Kidney glomerular epithelial cell (primary cell): ENCODE measurements at regions not wholly inside any gene's neighbourhood (a gene's known extent, or its start where the extent isn't known, plus 50 kb on each side); places are given as distances from the start of the nearest gene placed in this dataset.
A peak's percentile ranks its signal among the peaks of the same experiment; 100 is the strongest.

Experiments used
- DNase-seq: peaks from one replicate; lab custom pipeline; 2025; lab: John Stamatoyannopoulos, UW

DNA sequence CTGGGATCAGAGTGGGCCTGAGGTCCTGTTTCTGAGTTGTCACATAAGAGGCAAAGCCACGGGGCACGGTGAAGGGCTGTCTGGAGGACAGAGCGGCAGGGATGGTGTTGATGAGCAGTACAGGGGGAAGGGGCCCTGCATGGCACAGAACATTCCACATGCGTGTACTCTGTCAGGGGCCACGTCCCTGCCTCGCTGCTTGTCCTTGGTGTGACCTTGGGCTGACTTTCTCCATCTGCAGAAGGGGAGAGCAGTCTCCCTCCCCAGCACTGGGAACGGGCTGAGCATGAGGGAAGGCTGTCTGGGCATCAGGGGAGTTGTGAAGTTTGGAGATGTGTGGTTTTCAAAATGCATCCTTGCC, 71.5 kb upstream of the GSE1 start:
- no peak for DNase-seq

- DNase-seq, result no peak
Observed at GRCh38 chr16:85541980-85542900, 70.9 kb upstream of the GSE1 start.

DNA sequence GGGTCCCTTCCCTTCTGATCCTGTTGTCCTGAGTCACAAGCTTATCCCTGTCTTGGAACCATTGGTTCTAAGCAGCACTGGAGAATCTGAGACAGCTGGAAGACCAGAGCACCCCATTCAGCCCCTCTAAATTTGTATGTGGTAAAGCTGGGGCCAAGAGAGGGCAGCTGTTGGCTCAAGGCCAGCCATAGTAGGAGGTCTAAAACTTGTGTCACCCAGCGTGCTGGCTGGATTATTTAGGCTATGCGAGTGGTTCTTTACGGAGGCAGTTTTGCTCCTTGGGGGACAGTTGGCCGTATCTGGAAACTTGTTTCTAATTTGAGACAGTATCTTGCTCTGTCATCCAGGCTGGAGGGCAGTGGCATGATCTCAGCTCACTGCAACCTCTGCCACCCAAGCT, 69.6 kb upstream of the GSE1 start:
- no peak for DNase-seq

- no peak for DNase-seq
Observed at GRCh38 chr16:85544016-85544415, 69.1 kb upstream of the GSE1 start.

GRCh38 chr16:85544668-85545067, 68.5 kb upstream of the GSE1 start:
- no peak for DNase-seq

GRCh38 chr16:85545227-85545818, 67.8 kb upstream of the GSE1 start:
- DNase-seq, result no peak

GRCh38 chr16:85546585-85547447, 66.3 kb upstream of the GSE1 start:
- DNase-seq, result no peak

DNA sequence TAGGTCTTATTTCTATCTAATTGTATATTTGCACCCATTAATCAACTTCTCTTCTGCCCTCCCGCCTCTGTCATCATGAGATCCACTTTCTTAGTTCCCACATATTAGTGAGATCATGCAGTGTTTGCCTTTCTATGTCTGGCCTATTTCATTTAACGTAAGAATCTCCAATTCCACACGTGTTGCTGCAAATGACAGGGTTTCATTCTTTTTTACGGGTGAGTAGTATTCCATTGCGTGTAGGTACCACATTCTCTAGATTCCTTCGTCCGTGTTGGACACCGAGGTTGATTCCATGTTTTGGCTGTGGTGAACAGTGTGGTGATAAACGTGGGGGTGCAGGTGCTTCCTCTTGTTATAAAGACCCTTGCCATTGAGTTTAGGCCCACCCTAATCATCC, 64.7 kb upstream of the GSE1 start:
- DNase-seq, result no peak

DNA sequence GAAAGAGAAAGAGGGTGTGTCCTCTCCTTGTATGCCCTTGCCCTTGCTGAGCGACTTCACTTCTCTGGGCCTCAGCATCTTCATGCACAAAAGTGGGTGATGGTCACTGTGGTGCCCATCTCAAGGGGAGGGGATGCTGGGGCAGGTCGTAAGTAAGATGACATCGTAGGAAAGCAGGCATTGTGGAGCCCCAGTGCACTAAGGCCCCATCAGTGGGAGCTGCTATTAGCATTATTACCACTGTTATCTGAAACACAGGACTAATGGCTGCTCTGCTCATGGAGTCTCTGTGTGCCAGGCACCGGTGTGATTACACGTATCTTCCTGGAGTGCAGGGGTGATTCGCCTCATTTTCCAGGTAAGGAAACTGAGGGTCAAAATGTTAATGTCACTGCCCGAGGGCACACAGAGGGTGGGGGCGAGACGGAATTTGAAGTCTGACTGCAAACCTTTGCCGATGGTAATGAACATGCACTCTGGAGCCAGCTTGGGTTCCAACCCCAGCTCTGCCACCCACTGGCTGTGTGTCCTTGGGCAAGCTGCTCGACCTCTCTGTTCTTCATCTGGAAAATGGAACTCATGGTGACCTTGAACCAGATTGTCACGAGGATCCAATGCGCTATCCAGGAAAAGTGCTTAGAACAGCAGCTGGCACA, 63.2 kb upstream of the GSE1 start:
- no peak for DNase-seq

DNA sequence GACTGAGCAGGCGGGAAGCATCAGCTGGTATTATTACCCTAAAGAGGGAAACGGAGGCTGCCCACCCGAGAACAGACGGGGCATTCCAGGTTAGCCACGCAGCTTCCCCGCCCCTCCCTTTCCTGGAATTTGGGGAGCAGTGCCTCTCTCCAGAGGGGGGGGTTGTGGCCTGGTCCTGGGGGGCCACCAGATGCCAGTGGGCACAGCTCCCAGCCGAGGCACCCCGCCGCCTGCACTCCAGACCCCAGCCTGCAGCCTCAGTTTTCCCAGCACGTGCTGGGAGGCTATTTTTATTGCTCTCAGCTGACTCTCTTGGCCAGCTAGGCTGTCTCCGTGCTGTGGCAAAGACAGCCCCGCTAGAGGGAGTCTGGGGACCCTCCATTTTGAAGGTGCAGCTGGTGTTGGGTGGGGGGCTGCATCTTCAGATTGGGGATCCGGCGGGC, 62.7 kb upstream of the GSE1 start:
- DNase-seq, result no peak

GRCh38 chr16:85550953-85551924, 61.9 kb upstream of the GSE1 start:
- no peak for DNase-seq

DNA sequence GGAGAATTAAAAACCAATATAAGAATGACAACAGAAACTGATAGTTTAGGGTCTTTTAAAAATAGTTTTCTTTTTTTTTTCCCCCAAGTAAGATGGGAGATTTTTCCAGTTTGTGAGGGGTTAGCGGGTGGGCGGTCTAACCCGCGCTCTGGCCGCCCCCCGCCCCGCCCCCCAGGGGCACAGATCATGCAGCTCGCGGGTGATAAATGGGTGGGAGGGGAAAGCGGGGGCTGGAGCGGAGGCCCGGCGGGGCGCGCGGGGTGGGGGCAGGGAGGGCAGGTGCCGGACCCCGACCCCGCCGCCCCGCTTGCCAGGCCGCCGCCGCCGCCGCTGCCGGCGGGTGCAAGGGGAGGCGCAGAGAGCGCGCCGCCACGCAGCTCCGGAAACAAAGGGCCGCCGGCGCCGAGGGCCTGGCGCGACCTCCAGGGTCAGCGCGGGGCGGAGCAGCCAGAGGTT, 60.1 kb upstream of the GSE1 start:
- DNase-seq, result no peak

GRCh38 chr16:85553436-85554113, 59.5 kb upstream of the GSE1 start:
- DNase-seq, result peak; percentile 21

- peak; percentile 71 for DNase-seq
Observed at GRCh38 chr16:85554114-85554888, 58.8 kb upstream of the GSE1 start.

GRCh38 chr16:85554889-85555718, 58.0 kb upstream of the GSE1 start:
- DNase-seq, result peak; percentile 36

- DNase-seq, result no peak
Observed at GRCh38 chr16:85555719-85556455, 57.2 kb upstream of the GSE1 start.

DNA sequence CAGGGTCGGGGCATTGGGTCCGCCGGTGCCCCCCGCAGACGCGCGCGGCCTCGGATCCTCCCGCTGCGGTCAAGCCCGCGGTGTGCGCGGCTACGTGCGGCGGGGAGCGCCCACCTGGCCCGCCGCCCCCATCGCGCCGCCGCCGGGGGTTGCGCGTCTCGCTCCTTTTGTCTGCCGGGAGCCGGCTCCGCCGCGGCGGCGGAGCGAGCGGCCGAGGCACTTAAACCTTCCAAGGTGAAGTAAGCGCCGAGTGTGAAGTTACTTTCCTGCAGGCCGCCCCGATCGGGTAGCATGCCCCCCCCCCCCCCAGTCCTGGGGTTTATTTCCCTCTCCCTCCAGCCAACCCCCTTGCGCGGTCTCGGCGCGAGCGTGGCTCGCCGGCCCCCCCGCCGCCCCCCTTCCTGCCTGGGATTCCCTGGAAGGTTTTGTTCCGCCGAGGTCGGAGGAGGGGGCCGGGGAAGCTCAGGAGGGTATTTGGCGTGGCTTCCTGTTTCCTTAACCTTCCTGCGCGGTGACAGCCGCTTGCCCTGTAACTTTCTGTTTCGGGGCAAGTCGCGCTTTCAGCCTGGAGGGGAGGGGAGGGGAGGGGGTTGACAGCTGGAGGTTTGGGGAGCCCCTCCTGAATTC, 56.6 kb upstream of the GSE1 start:
- DNase-seq, result peak; percentile 3
